IMR-90 (cell line): ENCODE measurements at regions not wholly inside any gene's neighbourhood (a gene's known extent, or its start where the extent isn't known, plus 50 kb on each side); places are given as distances from the start of the nearest gene placed in this dataset.

ENCODE experiments used
- ATAC-seq: fragments of 200-7000 bp; cut with Tn5 transposase; 2 replicates; pipeline ENCODE4 v1.9.1; 2020; ENCODE audit warnings: low read depth, mild to moderate bottlenecking, moderate library complexity
- BruUV-seq: library from RNA; stranded (reverse); fragments of 400-500 nt; replicated peaks from 2 replicates; lab custom pipeline; 2021; lab: Mats Ljungman, UMichigan
- CTCF ChIA-PET: fragments of 300-600 bp; formaldehyde crosslinking; extraction: SDS; loops from one replicate; lab custom pipeline; 2021; ENCODE audit warnings: antibody characterized with exemption; lab: Yijun Ruan, JAX
- POLR2A ChIA-PET: fragments of 300-600 bp; sonication (Branson Sonifier 250); formaldehyde crosslinking; loops from one replicate; lab custom pipeline; 2022; ENCODE audit warnings: antibody characterized with exemption; ENCODE audit not compliant: unreplicated experiment; lab: Charles Lee
- DNase-seq: peaks from one replicate; pipeline ENCODE4 v3.0.0; 2013
- H2AFZ ChIP-seq: replicated peaks from 2 replicates; pipeline ENCODE3; 2013; ENCODE audit warnings: low read length, mild to moderate bottlenecking; ENCODE audit not compliant: poor library complexity
- H2AK5ac ChIP-seq: 2 replicates; pipeline ENCODE4 v1.6.1; 2013; ENCODE audit warnings: low read depth, low read length, inconsistent platforms
- H2AK9ac ChIP-seq: replicated peaks from 2 replicates; pipeline ENCODE3; 2013; ENCODE audit warnings: mild to moderate bottlenecking, low read depth, low read length, moderate library complexity; ENCODE audit not compliant: poor library complexity
- H2BK120ac ChIP-seq: 2 replicates; pipeline ENCODE4 v1.6.1; 2013; ENCODE audit warnings: low read depth, low read length, inconsistent platforms
- H2BK15ac ChIP-seq: 3 replicates; pipeline ENCODE4 v1.6.1; 2013; ENCODE audit warnings: low read depth, low read length, inconsistent platforms
- H2BK20ac ChIP-seq: 2 replicates; pipeline ENCODE4 v1.6.1; 2013; ENCODE audit warnings: low read depth, mild to moderate bottlenecking, inconsistent platforms, low read length, moderate library complexity
- H2BK5ac ChIP-seq: 2 replicates; pipeline ENCODE4 v1.6.1; 2013; ENCODE audit warnings: mild to moderate bottlenecking, low read depth, low read length, inconsistent platforms; ENCODE audit not compliant: poor library complexity, severe bottlenecking
- H3K14ac ChIP-seq: replicated peaks from 2 replicates; pipeline ENCODE4 v1.6.1; 2013; ENCODE audit warnings: low read depth, low read length, inconsistent platforms
- H3K18ac ChIP-seq: 2 replicates; pipeline ENCODE4 v1.6.1; 2013; ENCODE audit warnings: low read depth, low read length, control low read depth
- H3K23ac ChIP-seq: 2 replicates; pipeline ENCODE4 v1.6.1; 2013; ENCODE audit warnings: low read depth, low read length, inconsistent platforms
- H3K27ac ChIP-seq: 2 replicates; pipeline ENCODE4 v1.5.1; 2013; ENCODE audit warnings: mild to moderate bottlenecking, control low read depth, low read length; ENCODE audit not compliant: insufficient read depth
- H3K27me3 ChIP-seq: 2 replicates; pipeline ENCODE4 v1.6.1; 2013; ENCODE audit warnings: low read length; ENCODE audit not compliant: control insufficient read depth, insufficient read depth
- H3K36me3 ChIP-seq: 2 replicates; pipeline ENCODE4 v1.6.1; 2013; ENCODE audit warnings: low read length, mixed read lengths; ENCODE audit not compliant: control insufficient read depth, insufficient read depth
- H3K4ac ChIP-seq: 2 replicates; pipeline ENCODE4 v1.6.1; 2013; ENCODE audit warnings: low read depth, low read length, inconsistent platforms
- H3K4me1 ChIP-seq: 2 replicates; pipeline ENCODE4 v1.6.1; 2013; ENCODE audit warnings: low read length, mixed read lengths; ENCODE audit not compliant: control insufficient read depth, insufficient read depth
- H3K4me2 ChIP-seq: 2 replicates; pipeline ENCODE4 v1.6.1; 2013; ENCODE audit warnings: low read depth, mild to moderate bottlenecking, control low read depth, low read length, moderate library complexity
- H3K4me3 ChIP-seq: 2 replicates; pipeline ENCODE4 v1.5.1; 2013; ENCODE audit warnings: low read depth, mild to moderate bottlenecking, control low read depth, low read length, moderate library complexity; ENCODE audit not compliant: insufficient read depth
- H3K56ac ChIP-seq: 2 replicates; pipeline ENCODE4 v1.6.1; 2013; ENCODE audit warnings: low read length, inconsistent platforms; ENCODE audit not compliant: insufficient read depth; ENCODE audit errors: extremely low read depth
- H3K79me1 ChIP-seq, 2 experiments: 2 replicates each; pipeline ENCODE4 v1.6.1; 2013; ENCODE audit warnings: low read length in 2 of 2, inconsistent platforms in 1 of 2, low read depth in 1 of 2
- H3K9ac ChIP-seq: 2 replicates; pipeline ENCODE4 v1.6.1; 2013; ENCODE audit warnings: low read depth, low read length, control low read depth
- H3K9me1 ChIP-seq: 2 replicates; pipeline ENCODE4 v1.6.1; 2013; ENCODE audit warnings: low read length, inconsistent platforms; ENCODE audit not compliant: insufficient read depth
- H3K9me3 ChIP-seq: 2 replicates; pipeline ENCODE4 v1.6.1; 2013; ENCODE audit warnings: low read length; ENCODE audit not compliant: control insufficient read depth, insufficient read depth
- H4K20me1 ChIP-seq: 2 replicates; pipeline ENCODE4 v1.6.1; 2013; ENCODE audit warnings: low read length, inconsistent platforms; ENCODE audit not compliant: insufficient read depth
- H4K5ac ChIP-seq: 2 replicates; pipeline ENCODE4 v1.6.1; 2013; ENCODE audit warnings: mild to moderate bottlenecking, low read depth, low read length, control low read depth
- H4K8ac ChIP-seq, 2 experiments: 2 replicates each; pipeline ENCODE4 v1.6.1; 2013; ENCODE audit warnings: low read depth in 2 of 2, low read length in 2 of 2, control low read depth in 1 of 2, inconsistent platforms in 1 of 2
- H4K91ac ChIP-seq: 2 replicates; pipeline ENCODE4 v1.6.1; 2013; ENCODE audit warnings: low read depth, low read length, inconsistent platforms; ENCODE audit not compliant: insufficient read depth
- CEBPB ChIP-seq: IDR thresholded peaks from 2 replicates; pipeline ENCODE4 v1.6.1; 2012; ENCODE audit warnings: low read depth, low read length, improper control_type of control experiment
- CHD1 ChIP-seq: IDR thresholded peaks from 2 replicates; pipeline ENCODE4 v1.6.1; 2012; ENCODE audit warnings: low read depth, low read length, improper control_type of control experiment
- ELK1 ChIP-seq: fragments of 150-350 bp; IDR thresholded peaks from 2 replicates; pipeline ENCODE4 v1.6.1; 2016; ENCODE audit warnings: low read depth, mild to moderate bottlenecking, low read length, moderate library complexity, borderline replicate concordance
- FOS ChIP-seq: fragments of 150-350 bp; IDR thresholded peaks from 2 replicates; pipeline ENCODE4 v1.6.1; 2016; ENCODE audit warnings: low read depth, low read length
- MXI1 ChIP-seq: IDR thresholded peaks from 2 replicates; pipeline ENCODE4 v1.6.1; 2012; ENCODE audit warnings: low read depth, mild to moderate bottlenecking, low read length, moderate library complexity, borderline replicate concordance
- POLR2A ChIP-seq: IDR thresholded peaks from 2 replicates; pipeline ENCODE4 v1.6.1; 2012; ENCODE audit warnings: mild to moderate bottlenecking, low read depth, low read length
- RCOR1 ChIP-seq: IDR thresholded peaks from 2 replicates; pipeline ENCODE4 v1.6.1; 2012; ENCODE audit warnings: mild to moderate bottlenecking, low read length, improper control_type of control experiment; ENCODE audit not compliant: insufficient replicate concordance
- RFX5 ChIP-seq: IDR thresholded peaks from 2 replicates; pipeline ENCODE4 v1.8.0; 2012; ENCODE audit warnings: low read depth, mild to moderate bottlenecking, low read length, moderate library complexity
- USF2 ChIP-seq: fragments of 150-350 bp; IDR thresholded peaks from 2 replicates; pipeline ENCODE4 v1.6.1; 2017; ENCODE audit warnings: mild to moderate bottlenecking, antibody characterized with exemption, low read length, low read depth
- WGBS, 2 experiments: methylation state at CpG; one replicate each; pipeline versions ENCODE4 v1.1.5 to v1.1.7; 2013; ENCODE audit warnings: missing lambda C conversion rate in 2 of 2; ENCODE audit not compliant: insufficient read length in 1 of 2; ENCODE audit errors: extremely low coverage in 2 of 2; 5-methylcytosine and 5-hydroxymethylcytosine counted together
- dilution Hi-C: fragments of 300-500 bp; cut with HindIII; formaldehyde crosslinking; loops from one replicate; pipeline ENCODE4 v1.14.3; 2018; ENCODE audit warnings: low sequenced_read_pairs; ENCODE audit not compliant: unreplicated experiment
- in situ Hi-C: fragments of 300-500 bp; cut with MboI; formaldehyde crosslinking; loops from 3 replicates; pipeline ENCODE4 v1.14.3; 2019; ENCODE audit warnings: low sequenced_read_pairs, inconsistent platforms, mixed read lengths
- intact Hi-C: fragments of 100-400 bp; cut with micrococcal nuclease; formaldehyde crosslinking; loops from 2 replicates; pipeline ENCODE4 v1.10.0; 2022

GRCh38 chr3:34483311-34483887, 685.0 kb downstream of the PDCD6IP start:
- no peak overlapping the region for H3K23ac ChIP-seq
- no peak overlapping the region for H3K4ac ChIP-seq
- DNase-seq: no peak
- no peak overlapping the region for H3K9ac ChIP-seq
- H2BK120ac ChIP-seq: no peak overlapping the region
- in situ Hi-C loops: no loop called here
- no peaks in the 10 kb centered on the region for H3K36me3 ChIP-seq
- H3K79me1 ChIP-seq: no peaks in the 10 kb centered on the region
- H3K4me2 ChIP-seq: no peak overlapping the region
- no peak overlapping the region for H4K91ac ChIP-seq
- no peaks in the 10 kb centered on the region for H3K9me1 ChIP-seq
- no peak overlapping the region for H4K5ac ChIP-seq
- no peak overlapping the region for H2AFZ ChIP-seq
- no peaks in the 10 kb centered on the region for H4K20me1 ChIP-seq
- no peak overlapping the region for H2BK15ac ChIP-seq
- H4K8ac ChIP-seq: no peak overlapping the region
- TF ChIP-seq CHD1 (no peak), FOS (no peak), CEBPB (no peak), USF2 (no peak), POLR2A (no peak), ELK1 (no peak), MXI1 (no peak), RCOR1 (no peak), RFX5 (no peak)
- ATAC-seq: no peak
- H2BK5ac ChIP-seq: no peak overlapping the region
- peaks cover 2% of the 10 kb centered on the region; the same call in 1 of the 2 replicates for H3K9me3 ChIP-seq
- no peaks in the 10 kb centered on the region for H3K27me3 ChIP-seq
- dilution Hi-C loops: no loop called here
- no CpG with 5 or more reads among the region's 1 CpG for WGBS, 2 experiments
- no peak overlapping the region for H3K56ac ChIP-seq
- no peak overlapping the region for H3K14ac ChIP-seq
- no peak overlapping the region for H2AK9ac ChIP-seq
- H3K27ac ChIP-seq: no peak overlapping the region
- H2BK20ac ChIP-seq: no peak overlapping the region
- H3K4me1 ChIP-seq: no peaks in the 10 kb centered on the region
- no peak overlapping the region for H3K4me3 ChIP-seq
- ChIA-PET POLR2A (no interaction called here), CTCF (no interaction called here)
- no TSS peak for BruUV-seq
- H2AK5ac ChIP-seq: no peak overlapping the region
- no peak overlapping the region for H3K18ac ChIP-seq
- intact Hi-C loops: no loop called here
